ENCODE measurements at regions not wholly inside any gene's neighbourhood (a gene's known extent, or its start where the extent isn't known, plus 50 kb on each side); places are given as distances from the start of the nearest gene placed in this dataset.

DNA sequence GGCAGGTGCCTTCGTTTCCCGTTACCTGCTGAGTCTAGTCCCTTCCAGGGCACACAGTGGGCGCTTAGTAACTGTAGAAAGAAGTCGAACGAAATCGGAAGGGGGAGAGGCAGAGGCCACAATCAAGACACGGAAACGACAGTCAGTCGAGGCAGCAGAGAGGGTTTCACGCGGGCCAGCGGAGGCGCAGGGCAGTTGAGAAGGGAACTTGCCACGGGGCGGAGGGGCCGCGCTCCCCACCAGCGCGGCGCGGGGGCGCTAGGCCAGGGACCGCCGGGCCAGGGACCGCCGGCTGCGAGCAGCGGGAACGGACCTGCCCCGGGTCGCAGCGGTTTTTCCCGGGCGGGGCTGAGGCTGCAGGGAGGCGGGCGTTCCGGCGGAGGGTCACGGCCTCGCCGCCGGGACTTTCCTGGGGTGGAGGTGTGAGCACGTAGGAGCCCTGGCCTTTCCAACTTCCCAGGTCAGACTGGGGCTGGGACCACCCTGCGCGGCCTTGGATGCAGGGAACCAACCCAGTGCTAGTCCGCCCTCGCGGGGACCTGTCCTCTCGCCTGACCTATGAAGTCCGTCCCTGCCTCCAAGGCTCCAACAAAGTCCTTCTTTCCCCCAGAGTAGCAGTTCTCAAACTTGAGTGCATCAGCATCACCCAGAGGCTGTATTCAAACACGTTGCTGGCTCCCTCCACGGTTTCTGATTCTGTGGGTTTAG, 150.1 kb upstream of the FGGY start (continued):
- TF ChIP-seq, protein P1, sequence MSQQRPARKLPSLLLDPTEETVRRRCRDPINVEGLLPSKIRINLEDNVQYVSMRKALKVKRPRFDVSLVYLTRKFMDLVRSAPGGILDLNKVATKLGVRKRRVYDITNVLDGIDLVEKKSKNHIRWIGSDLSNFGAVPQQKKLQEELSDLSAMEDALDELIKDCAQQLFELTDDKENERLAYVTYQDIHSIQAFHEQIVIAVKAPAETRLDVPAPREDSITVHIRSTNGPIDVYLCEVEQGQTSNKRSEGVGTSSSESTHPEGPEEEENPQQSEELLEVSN (IDR thresholded peaks at IDR 0.05): peak; percentile 27; the same call in 1 of the 2 replicates
- TF ChIP-seq SUZ12 (IDR thresholded peaks at IDR 0.05; ENCODE audit: low read length) (0 out of 2 replicates have a peak, but pooled peaks have one; percentile 5), RAD21 (IDR thresholded peaks at IDR 0.05 in 1 of 2, conservative IDR thresholded peaks at IDR 0.05 in 1 of 2; ENCODE audit: low read depth in 2 of 2, low read length in 2 of 2) (peak; percentile 4 to 32; a peak in 2 of 4 replicates), KDM4A (IDR thresholded peaks at IDR 0.05; ENCODE audit: low read depth, low read length, severe bottlenecking) (peak; percentile 71), ASH2L (IDR thresholded peaks at IDR 0.05; ENCODE audit: low read length) (peak; percentile 62), RBBP5 (IDR thresholded peaks at IDR 0.05; ENCODE audit: borderline replicate concordance, low read depth, low read length) (peak; percentile 60; the same call in 1 of the 2 replicates), SP2 (IDR thresholded peaks at IDR 0.05; ENCODE audit: low read length) (no peak), SIRT6 (IDR thresholded peaks at IDR 0.05; ENCODE audit: low read length) (no peak), TAF1 (IDR thresholded peaks at IDR 0.05; ENCODE audit: low read depth, low read length) (0 out of 2 replicates have a peak, but pooled peaks have one; percentile 16)

Measured in H1 (cell line).